Lung (tissue), 11 donors: ENCODE measurements at regions not wholly inside any gene's neighbourhood (a gene's known extent, or its start where the extent isn't known, plus 50 kb on each side); places are given as distances from the start of the nearest gene placed in this dataset.

Experiments used
- ATAC-seq: fragments of 200-7000 bp; cut with Tn5 transposase; one replicate; pipeline ENCODE4 v1.9.1; 2020; ENCODE audit warnings: moderate number of reproducible peaks; ENCODE audit not compliant: insufficient read depth, low FRiP score
- DNase-seq, 3 donors: peaks; one replicate each; pipeline ENCODE4 v3.0.0-alpha.2; 2013 to 2017
- H3K27ac ChIP-seq, 2 donors: one replicate each; pipeline ENCODE4 v1.5.1; 2013; ENCODE audit warnings: mild to moderate bottlenecking in 2 of 2, moderate library complexity in 2 of 2, control low read depth in 1 of 2, inconsistent platforms in 1 of 2, low read depth in 1 of 2, low read length in 1 of 2
- H3K27me3 ChIP-seq, 3 donors: one replicate each; pipeline ENCODE4 v1.5.1; 2013; ENCODE audit warnings: low read length in 2 of 3; ENCODE audit not compliant: control insufficient read depth in 3 of 3, insufficient read depth in 3 of 3
- H3K36me3 ChIP-seq, 4 donors: one replicate each; pipeline ENCODE4 v1.5.1; 2013; ENCODE audit warnings: low read length in 4 of 4, mild to moderate bottlenecking in 1 of 4, moderate library complexity in 1 of 4; ENCODE audit not compliant: control insufficient read depth in 4 of 4, insufficient read depth in 4 of 4
- H3K4me1 ChIP-seq, 5 donors: one replicate each; pipeline ENCODE4 v1.5.1; 2013; ENCODE audit warnings: low read length in 5 of 5, mild to moderate bottlenecking in 2 of 5, moderate library complexity in 1 of 5; ENCODE audit not compliant: control insufficient read depth in 5 of 5, insufficient read depth in 5 of 5
- H3K4me3 ChIP-seq: one replicate; pipeline ENCODE4 v1.5.1; 2013; ENCODE audit warnings: mild to moderate bottlenecking, control low read depth, moderate library complexity
- H3K9ac ChIP-seq, 2 donors: one replicate each; pipeline ENCODE4 v1.5.1; 2013; ENCODE audit warnings: low read length in 2 of 2, control low read depth in 1 of 2; ENCODE audit not compliant: insufficient read depth in 1 of 2
- H3K9me3 ChIP-seq, 4 donors: one replicate each; pipeline ENCODE4 v1.5.1; 2013; ENCODE audit warnings: low read length in 3 of 4, mild to moderate bottlenecking in 1 of 4, moderate library complexity in 1 of 4; ENCODE audit not compliant: control insufficient read depth in 4 of 4, insufficient read depth in 3 of 4
- CTCF ChIP-seq: IDR thresholded peaks from 2 replicates; pipeline ENCODE4 v1.5.1; 2012; ENCODE audit warnings: mild to moderate bottlenecking; ENCODE audit errors: control extremely low read depth, extremely low read depth
- WGBS, 2 donors: extraction: QIAGEN DNeasy Blood & Tissue Kit; methylation state at CpG; one replicate each; pipeline ENCODE4 v1.1.7; 2013; 5-methylcytosine and 5-hydroxymethylcytosine counted together
- donor health status: control.
- donor health status: control.
- donor health status: Bipolar disorder and iron deficiency.
- donor health status: healthy.
- donor health status: DM: yes; HTN: yes; CAD: no.

GRCh38 chr13:34765446-34766180, 176.5 kb upstream of the NBEA start:
- no peak overlapping the region for H3K4me3 ChIP-seq
- DNase-seq (no peak), ATAC-seq (no peak)
- H3K27ac ChIP-seq: no peak overlapping the region
- no peak overlapping the region for H3K9ac ChIP-seq
- 94 to 97% methylated on average over 6 of the region's 6 CpGs for WGBS, 2 donors
- H3K27me3 ChIP-seq: no peaks in the 10 kb centered on the region
- H3K9me3 ChIP-seq: no peaks in the 10 kb centered on the region
- no peak for TF ChIP-seq CTCF
- peaks cover 0 to 2% (median 0%) of the 10 kb centered on the region in 5 donors for H3K4me1 ChIP-seq
- H3K36me3 ChIP-seq: no peaks in the 10 kb centered on the region

- Histone ChIP-seq H3K27me3 (no peaks in the 10 kb centered on the region), H3K4me3 (no peak overlapping the region), H3K9me3 (no peaks in the 10 kb centered on the region), H3K36me3 (no peaks in the 10 kb centered on the region), H3K27ac (no peak overlapping the region), H3K9ac (no peak overlapping the region), H3K4me1 (peaks cover 0 to 2% (median 0%) of the 10 kb centered on the region in 5 donors)
- no peak for TF ChIP-seq CTCF
- DNase-seq (no peak), ATAC-seq (no peak)
- WGBS, 2 donors: 73 to 75% methylated on average over 1 of the region's 1 CpG
These were observed 174.3 kb upstream of the NBEA start for GRCh38 chr13:34767778-34768177.

GRCh38 chr13:34772206-34772605, 169.9 kb upstream of the NBEA start:
- Histone ChIP-seq H3K36me3 (no peaks in the 10 kb centered on the region), H3K27ac (no peak overlapping the region), H3K4me3 (no peak overlapping the region), H3K9me3 (no peaks in the 10 kb centered on the region), H3K4me1 (no peaks in the 10 kb centered on the region), H3K9ac (no peak overlapping the region), H3K27me3 (no peaks in the 10 kb centered on the region)
- DNase-seq (no peak), ATAC-seq (no peak)
- TF ChIP-seq CTCF: no peak
- 67 to 73% methylated on average over 2 of the region's 2 CpGs for WGBS, 2 donors

GRCh38 chr13:34772881-34773280, 169.2 kb upstream of the NBEA start:
- no peak overlapping the region for H3K4me3 ChIP-seq
- H3K4me1 ChIP-seq: no peaks in the 10 kb centered on the region
- no peak overlapping the region for H3K9ac ChIP-seq
- no peaks in the 10 kb centered on the region for H3K9me3 ChIP-seq
- H3K36me3 ChIP-seq: no peaks in the 10 kb centered on the region
- no peaks in the 10 kb centered on the region for H3K27me3 ChIP-seq
- no peak for DNase-seq
- ATAC-seq: no peak
- TF ChIP-seq CTCF: no peak
- 79 to 80% methylated on average over 3 of the region's 3 CpGs for WGBS, 2 donors
- H3K27ac ChIP-seq: no peak overlapping the region
